HEK293T (cell line): ENCODE measurements at regions not wholly inside any gene's neighbourhood (a gene's known extent, or its start where the extent isn't known, plus 50 kb on each side); places are given as distances from the start of the nearest gene placed in this dataset.

Experiments
- CTCF ChIA-PET: fragments of 350-600 bp; formaldehyde crosslinking; extraction: SDS; loops from one replicate; lab custom pipeline; 2021; ENCODE audit warnings: antibody characterized with exemption, inconsistent platforms; lab: Yijun Ruan, JAX
- POLR2A ChIA-PET: fragments of 350-600 bp; formaldehyde crosslinking; extraction: SDS; loops from one replicate; lab custom pipeline; 2020; ENCODE audit warnings: antibody characterized with exemption, inconsistent platforms; lab: Yijun Ruan, JAX
- DNase-seq: peaks from one replicate; pipeline ENCODE4 v3.0.0; 2012; ENCODE audit warnings: mixed read lengths; ENCODE audit errors: extremely low spot score
- ARNT ChIP-seq: fragments of 450-650 bp; IDR thresholded peaks from 2 replicates; pipeline ENCODE4 v1.6.1; 2017; ENCODE audit warnings: mild to moderate bottlenecking
- BHLHE40 ChIP-seq: fragments of 450-650 bp; IDR thresholded peaks from 2 replicates; pipeline ENCODE4 v1.6.1; 2016; ENCODE audit warnings: mild to moderate bottlenecking, moderate library complexity, borderline replicate concordance
- CTBP1 ChIP-seq: fragments of 450-650 bp; IDR thresholded peaks from 2 replicates; pipeline ENCODE4 v1.6.1; 2016; ENCODE audit warnings: borderline replicate concordance
- ELF4 ChIP-seq: fragments of 450-650 bp; IDR thresholded peaks from 2 replicates; pipeline ENCODE4 v1.6.1; 2017; ENCODE audit warnings: antibody characterized with exemption
- FOXA1 ChIP-seq: fragments of 450-650 bp; IDR thresholded peaks from 2 replicates; pipeline ENCODE4 v1.6.1; 2016; ENCODE audit warnings: mild to moderate bottlenecking
- FOXK2 ChIP-seq: fragments of 450-650 bp; IDR thresholded peaks from 2 replicates; pipeline ENCODE4 v1.6.1; 2016; ENCODE audit warnings: mild to moderate bottlenecking
- FOXM1 ChIP-seq: fragments of 450-650 bp; IDR thresholded peaks from 2 replicates; pipeline ENCODE4 v1.6.1; 2017; ENCODE audit warnings: mild to moderate bottlenecking, borderline replicate concordance
- HDGF ChIP-seq: fragments of 450-650 bp; IDR thresholded peaks from 2 replicates; pipeline ENCODE4 v1.6.1; 2017; ENCODE audit warnings: antibody characterized with exemption, borderline replicate concordance
- L3MBTL2 ChIP-seq: fragments of 450-650 bp; conservative IDR thresholded peaks from 2 replicates; pipeline ENCODE4 v1.6.1; 2016; ENCODE audit warnings: mild to moderate bottlenecking
- LEF1 ChIP-seq: fragments of 450-650 bp; IDR thresholded peaks from 2 replicates; pipeline ENCODE4 v1.6.1; 2017; ENCODE audit warnings: mild to moderate bottlenecking, borderline replicate concordance
- NFRKB ChIP-seq: fragments of 450-650 bp; IDR thresholded peaks from 2 replicates; pipeline ENCODE4 v1.6.1; 2016; ENCODE audit warnings: mild to moderate bottlenecking, moderate library complexity
- SP1 ChIP-seq: fragments of 450-650 bp; IDR thresholded peaks from 2 replicates; pipeline ENCODE4 v1.6.1; 2017
- SUZ12 ChIP-seq: fragments of 450-650 bp; IDR thresholded peaks from 2 replicates; pipeline ENCODE4 v1.6.1; 2016; ENCODE audit warnings: mild to moderate bottlenecking
- TARDBP ChIP-seq: fragments of 450-650 bp; IDR thresholded peaks from 2 replicates; pipeline ENCODE4 v1.6.1; 2016
- ZNF384 ChIP-seq: fragments of 450-650 bp; IDR thresholded peaks from 2 replicates; pipeline ENCODE4 v1.6.1; 2016
- TF ChIP-seq, protein P1 (sequence below): fragments of 450-650 bp; IDR thresholded peaks from 2 replicates; pipeline ENCODE4 v1.6.1; 2016

DNA sequence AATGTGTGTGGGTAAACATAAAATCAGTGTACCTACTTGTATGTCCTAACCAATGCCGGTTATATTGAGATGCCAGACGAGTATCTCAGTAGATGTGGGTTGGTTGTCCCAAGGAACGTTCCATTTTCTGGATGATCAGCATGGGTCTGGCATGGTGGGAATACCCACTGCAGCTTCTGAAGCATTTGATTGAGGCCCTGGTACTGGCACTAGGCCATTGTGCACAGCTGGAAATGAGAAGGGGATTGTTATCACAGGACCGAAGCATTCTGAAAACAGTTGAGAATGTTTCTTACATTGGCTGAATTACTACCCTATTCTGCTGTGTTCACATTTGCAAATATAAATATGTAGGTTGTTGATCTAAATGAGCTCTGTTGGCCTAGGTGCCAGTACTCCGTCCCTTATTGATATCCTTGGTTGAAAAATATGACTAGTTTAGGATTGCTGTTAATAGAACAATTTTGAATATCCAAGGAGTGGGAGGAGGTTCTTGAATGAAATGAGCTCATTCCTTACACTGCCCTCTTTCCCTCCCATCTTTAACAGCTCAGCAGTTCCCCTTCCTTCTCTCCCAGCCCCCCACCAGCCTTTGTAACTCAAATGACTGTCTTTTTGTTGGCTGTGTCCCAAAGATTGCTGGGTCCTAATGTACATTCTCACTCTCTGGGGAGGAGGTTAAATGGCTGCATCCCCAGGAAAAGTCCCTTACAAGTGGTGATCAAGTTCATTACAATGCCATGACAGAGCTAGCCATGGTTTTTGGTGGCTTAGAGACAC, 293.3 kb upstream of the TPM1 start:
- ChIA-PET CTCF (no interaction called here), POLR2A (no interaction called here)
- TF ChIP-seq FOXA1, result no peak
- no peak for TF ChIP-seq TARDBP
- no peak for TF ChIP-seq HDGF
- no peak for TF ChIP-seq BHLHE40
- TF ChIP-seq ELF4, result no peak
- TF ChIP-seq SUZ12, result no peak
- TF ChIP-seq LEF1, result no peak
- no peak for TF ChIP-seq FOXK2
- TF ChIP-seq NFRKB, result no peak
- DNase-seq, result no peak

DNA sequence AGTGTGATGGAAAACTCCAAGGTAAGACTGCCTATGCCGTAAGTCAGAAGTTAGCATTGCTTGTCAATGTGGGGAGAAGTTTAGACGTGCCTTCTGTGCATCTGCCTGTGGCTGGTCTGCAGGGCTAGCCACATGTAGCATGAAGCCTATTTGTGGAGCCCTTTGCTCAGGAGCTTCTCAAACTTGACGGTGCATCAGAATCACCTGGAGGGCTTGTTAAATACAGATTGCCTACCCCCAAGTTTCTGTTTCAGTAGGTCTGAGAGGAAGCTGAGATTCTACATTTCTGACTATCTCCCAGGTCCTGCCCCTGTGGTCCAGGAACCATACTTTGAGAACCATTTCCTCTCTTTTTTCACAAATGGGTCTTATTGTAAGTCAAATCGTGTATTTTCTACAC, 292.1 kb upstream of the TPM1 start:
- no peak for TF ChIP-seq FOXM1
- TF ChIP-seq ELF4, result no peak
- TF ChIP-seq, protein P1, sequence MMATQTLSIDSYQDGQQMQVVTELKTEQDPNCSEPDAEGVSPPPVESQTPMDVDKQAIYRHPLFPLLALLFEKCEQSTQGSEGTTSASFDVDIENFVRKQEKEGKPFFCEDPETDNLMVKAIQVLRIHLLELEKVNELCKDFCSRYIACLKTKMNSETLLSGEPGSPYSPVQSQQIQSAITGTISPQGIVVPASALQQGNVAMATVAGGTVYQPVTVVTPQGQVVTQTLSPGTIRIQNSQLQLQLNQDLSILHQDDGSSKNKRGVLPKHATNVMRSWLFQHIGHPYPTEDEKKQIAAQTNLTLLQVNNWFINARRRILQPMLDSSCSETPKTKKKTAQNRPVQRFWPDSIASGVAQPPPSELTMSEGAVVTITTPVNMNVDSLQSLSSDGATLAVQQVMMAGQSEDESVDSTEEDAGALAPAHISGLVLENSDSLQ, result no peak
- TF ChIP-seq LEF1, result no peak
- TF ChIP-seq ZNF384, result no peak
- TF ChIP-seq HDGF, result no peak
- no peak for TF ChIP-seq NFRKB
- TF ChIP-seq CTBP1, result no peak
- no peak for TF ChIP-seq FOXK2
- TF ChIP-seq SUZ12, result no peak
- TF ChIP-seq SP1, result no peak
- TF ChIP-seq FOXA1, result no peak
- DNase-seq, result no peak
- ChIA-PET CTCF (no interaction called here), POLR2A (no interaction called here)

DNA sequence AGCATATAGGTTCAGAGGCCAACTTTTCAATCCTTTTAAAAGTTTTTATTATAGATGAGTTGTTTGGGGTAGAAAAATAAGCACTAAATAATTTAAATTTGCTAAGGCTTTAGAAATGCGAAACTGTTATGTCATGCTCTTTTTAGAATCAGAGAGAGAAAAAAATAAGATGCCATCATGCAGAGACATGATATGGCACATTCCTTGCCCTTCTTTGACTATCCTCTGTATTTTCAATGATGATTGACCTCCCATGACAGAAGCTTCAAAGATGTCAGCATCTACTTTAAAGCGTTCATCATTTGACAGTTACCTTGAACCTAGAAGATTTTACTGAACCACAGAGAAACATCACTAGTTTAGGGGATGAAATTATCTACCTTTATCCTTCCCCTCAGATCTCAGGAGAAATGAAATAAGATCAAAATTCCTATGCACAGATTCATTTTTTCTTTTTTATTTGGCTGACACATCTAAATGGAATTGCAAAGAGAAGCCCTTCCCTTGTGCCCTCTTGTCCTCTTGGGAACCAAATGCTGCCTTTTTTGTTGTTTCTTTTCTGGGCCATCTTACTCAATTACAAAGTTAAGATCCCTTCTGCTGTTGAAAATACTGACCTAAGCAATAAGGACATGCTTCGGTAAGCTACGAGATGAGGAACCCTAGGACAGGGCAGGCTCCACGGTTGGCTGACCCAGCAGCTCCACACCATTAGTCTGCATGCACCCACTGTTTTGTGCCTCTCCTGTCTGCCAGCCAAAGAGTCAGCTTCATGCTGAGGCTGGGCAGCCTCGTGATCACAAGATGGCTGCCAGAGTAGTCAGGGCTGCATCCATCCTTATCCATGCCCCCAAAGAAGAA, 289.7 kb upstream of the TPM1 start:
- CTCF ChIA-PET, result interaction anchor here (1.2 kb wide), 1 partner anchor 11 kb away, joined by 4 read pairs; no protein-coding TSS in a partner anchor
- POLR2A ChIA-PET, result no interaction called here
- no peak for TF ChIP-seq FOXK2
- TF ChIP-seq SUZ12, result no peak
- no peak for DNase-seq

DNA sequence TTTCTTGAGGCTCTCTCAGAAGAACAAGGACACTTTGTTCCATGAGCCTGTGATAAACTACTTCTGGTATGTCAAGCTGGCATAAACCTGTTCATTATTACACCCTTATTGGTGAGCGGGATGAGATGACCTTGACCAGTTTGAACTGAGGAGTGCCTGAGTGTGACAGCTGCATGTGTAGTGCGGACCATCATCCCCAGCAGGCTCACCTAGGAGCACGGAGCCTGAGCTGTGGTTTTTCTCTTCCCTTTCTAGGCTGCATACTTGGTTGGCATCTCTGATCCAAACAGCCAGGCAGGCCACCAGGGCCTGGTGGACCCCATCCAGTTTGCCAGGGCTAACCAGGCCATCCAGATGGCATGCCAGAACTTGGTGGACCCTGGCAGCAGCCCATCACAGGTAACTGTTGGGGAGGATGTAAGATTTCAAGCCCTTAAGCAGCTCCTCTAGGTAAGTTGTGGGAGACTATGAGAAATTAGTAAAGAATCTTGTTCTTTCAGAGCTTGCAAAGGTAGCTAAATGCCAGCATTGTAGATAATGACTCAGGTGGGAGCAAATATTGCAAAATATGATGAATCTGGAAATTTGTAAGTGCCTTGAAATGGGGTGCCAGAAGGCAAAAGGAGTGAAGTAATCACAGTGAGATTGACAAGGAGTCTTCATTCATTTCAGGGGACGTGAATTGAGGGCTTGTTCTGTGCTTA, 288.9 kb upstream of the TPM1 start:
- DNase-seq, result no peak
- ChIA-PET CTCF (interaction anchor here (1.2 kb wide), 1 partner anchor 11 kb away, joined by 4 read pairs; no protein-coding TSS in a partner anchor), POLR2A (no interaction called here)
- no peak for TF ChIP-seq FOXM1
- no peak for TF ChIP-seq ARNT
- no peak for TF ChIP-seq ELF4
- TF ChIP-seq SP1, result no peak
- no peak for TF ChIP-seq FOXA1
- TF ChIP-seq FOXK2, result no peak
- TF ChIP-seq LEF1, result no peak
- TF ChIP-seq BHLHE40, result no peak
- no peak for TF ChIP-seq HDGF

DNA sequence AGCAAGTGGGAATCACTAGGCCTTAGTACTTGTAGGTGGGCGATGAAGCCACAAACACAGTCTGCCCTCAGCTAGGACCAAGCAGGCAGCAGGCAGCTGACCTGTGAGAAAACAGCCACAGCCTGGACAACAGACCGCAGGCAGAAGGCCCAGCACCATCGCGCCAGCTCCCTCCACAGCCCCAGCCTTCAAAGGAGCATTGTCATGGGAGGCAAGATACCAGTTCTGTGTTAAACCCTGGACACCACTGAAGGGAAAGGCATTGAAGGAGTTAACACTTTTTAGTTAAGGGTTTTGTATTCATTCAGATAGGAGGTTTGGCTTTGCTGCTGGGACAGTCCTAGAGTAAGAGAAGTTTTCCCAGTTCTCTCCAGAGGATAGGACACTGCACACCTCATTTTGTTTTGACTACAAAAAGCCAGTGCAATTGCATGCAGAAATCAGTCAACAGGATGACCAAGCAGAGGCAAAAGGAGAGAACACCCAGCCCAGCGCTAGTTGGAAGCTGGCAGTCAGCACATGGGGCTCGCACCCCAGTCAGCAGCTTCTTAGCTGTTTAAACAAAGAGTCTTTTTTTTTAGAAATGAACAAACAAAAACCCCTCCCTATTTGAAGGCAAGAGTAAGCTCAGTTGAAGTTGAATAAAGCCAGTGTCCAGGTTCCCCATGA, 286.1 kb upstream of the TPM1 start:
- no peak for DNase-seq
- ChIA-PET CTCF (interaction anchor here (1.7 kb wide), 1 partner anchor 14 kb away, joined by 5 read pairs; no protein-coding TSS in a partner anchor), POLR2A (no interaction called here)
- TF ChIP-seq FOXA1 (no peak), BHLHE40 (no peak), FOXK2 (no peak), TARDBP (no peak), HDGF (no peak), ARNT (no peak), SUZ12 (no peak), FOXM1 (no peak), ELF4 (no peak), NFRKB (no peak), ZNF384 (no peak), CTBP1 (no peak), SP1 (no peak), L3MBTL2 (no peak), LEF1 (no peak)
- TF ChIP-seq, protein P1, result no peak

DNA sequence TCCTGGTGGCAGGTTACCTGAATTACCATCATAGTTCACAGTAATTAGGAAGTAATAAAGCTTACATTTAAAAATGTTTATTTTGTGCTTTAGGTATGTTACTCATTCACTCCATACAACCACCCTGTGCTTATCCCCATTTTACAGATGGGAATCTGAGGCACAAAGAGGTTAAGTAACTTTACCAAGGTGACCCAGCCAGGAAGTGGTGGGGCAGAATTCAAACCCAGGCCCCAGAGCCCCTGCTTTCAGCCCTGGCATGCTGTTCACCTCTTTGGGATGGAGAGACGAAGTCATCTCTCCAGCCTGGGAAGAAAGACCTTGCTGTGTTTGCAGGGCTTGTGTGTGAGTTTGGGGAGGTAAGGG, 285.6 kb upstream of the TPM1 start:
- ChIA-PET CTCF (interaction anchor here (1.7 kb wide), 1 partner anchor 15 kb away, joined by 5 read pairs; no protein-coding TSS in a partner anchor), POLR2A (no interaction called here)
- no peak for TF ChIP-seq FOXA1
- TF ChIP-seq TARDBP, result no peak
- TF ChIP-seq NFRKB, result no peak
- TF ChIP-seq SP1, result no peak
- no peak for TF ChIP-seq LEF1
- no peak for TF ChIP-seq ARNT
- no peak for TF ChIP-seq ZNF384
- TF ChIP-seq CTBP1, result no peak
- no peak for TF ChIP-seq L3MBTL2
- no peak for TF ChIP-seq FOXK2
- no peak for TF ChIP-seq FOXM1
- TF ChIP-seq HDGF, result no peak
- no peak for TF ChIP-seq BHLHE40
- no peak for DNase-seq
